Endothelial cell of umbilical vein (primary cell): ENCODE measurements at regions not wholly inside any gene's neighbourhood (a gene's known extent, or its start where the extent isn't known, plus 50 kb on each side); places are given as distances from the start of the nearest gene placed in this dataset.

ENCODE experiments used
- BruUV-seq: library from RNA; stranded (reverse); fragments of 400-500 nt; replicated peaks from 2 replicates; lab custom pipeline; 2021; lab: Mats Ljungman, UMichigan
- CTCF ChIA-PET: fragments of 300-600, 350-600 bp; sonication (Branson Sonifier 250); formaldehyde crosslinking; loops from one replicate; lab custom pipeline; 2021; ENCODE audit warnings: antibody characterized with exemption, inconsistent platforms; lab: Charles Lee
- POLR2A ChIA-PET: fragments of 300-600, 350-600 bp; sonication (Branson Sonifier 250); formaldehyde crosslinking; loops from one replicate; lab custom pipeline; 2021; ENCODE audit warnings: antibody characterized with exemption, inconsistent platforms; lab: Charles Lee
- DNase-seq: peaks from one replicate; pipeline ENCODE4 v3.0.0-alpha.2; 2011; ENCODE audit warnings: low read depth, low spot score
- FAIRE-seq: peaks from 2 replicates; lab custom pipeline; 2011; peaks lifted over from hg19 to GRCh38; lab: Jason Lieb, UNC
- H2AFZ ChIP-seq: 2 replicates; pipeline ENCODE4 v1.6.0; 2012; ENCODE audit warnings: low read depth, low read length, control low read depth, inconsistent platforms
- H3K27ac ChIP-seq: 2 replicates; pipeline ENCODE4 v1.5.1; 2011; ENCODE audit warnings: low read depth, mild to moderate bottlenecking, control low read depth, low read length, moderate library complexity; ENCODE audit not compliant: insufficient read depth
- H3K27me3 ChIP-seq, 2 experiments: 2 replicates each; pipeline versions ENCODE4 v1.6.0 to v1.6.1; 2011; ENCODE audit warnings: low read length in 2 of 2, mixed read lengths in 1 of 2; ENCODE audit not compliant: control insufficient read depth in 2 of 2, insufficient read depth in 2 of 2
- H3K36me3 ChIP-seq, 2 experiments: 2 replicates in 1 of 2; 3 replicates in 1 of 2; pipeline ENCODE4 v1.5.1; 2011; ENCODE audit warnings: low read length in 2 of 2, mild to moderate bottlenecking in 1 of 2, moderate library complexity in 1 of 2; ENCODE audit not compliant: control insufficient read depth in 2 of 2, insufficient read depth in 2 of 2; ENCODE audit errors: extremely low read depth in 1 of 2
- H3K4me1 ChIP-seq: 3 replicates; pipeline ENCODE4 v1.5.1; 2011; ENCODE audit warnings: mild to moderate bottlenecking, low read length; ENCODE audit not compliant: control insufficient read depth, insufficient read depth; ENCODE audit errors: extremely low read depth
- H3K4me2 ChIP-seq: 2 replicates; pipeline ENCODE4 v1.6.1; 2011; ENCODE audit warnings: low read length, control low read depth, mixed read lengths; ENCODE audit not compliant: insufficient read depth
- H3K4me3 ChIP-seq, 3 experiments: fragments of 200-600 bp in 1 of 3; sonication (generic), shearing (Covaris generic) in 1 of 3; replicated peaks in 1 of 3; 2 replicates each; pipeline ENCODE4 v1.5.1; 2011 to 2016; ENCODE audit warnings: control low read depth in 3 of 3, low read length in 3 of 3, mild to moderate bottlenecking in 2 of 3, inconsistent platforms in 1 of 3, low read depth in 1 of 3, moderate library complexity in 1 of 3; ENCODE audit not compliant: insufficient read depth in 1 of 3
- H3K79me2 ChIP-seq: 2 replicates; pipeline ENCODE4 v1.6.0; 2012; ENCODE audit warnings: low read length, inconsistent platforms; ENCODE audit not compliant: control insufficient read depth, insufficient read depth
- H3K9ac ChIP-seq: replicated peaks from 2 replicates; pipeline ENCODE3; 2011; ENCODE audit warnings: low read length, control low read depth; ENCODE audit not compliant: insufficient read depth; ENCODE audit errors: extremely low read depth
- H3K9me1 ChIP-seq: replicated peaks from 3 replicates; pipeline ENCODE4 v1.6.0; 2011; ENCODE audit warnings: mild to moderate bottlenecking, low read length; ENCODE audit not compliant: control insufficient read depth, insufficient read depth; ENCODE audit errors: extremely low read depth
- H3K9me3 ChIP-seq: replicated peaks from 2 replicates; pipeline ENCODE4 v1.5.1; 2012; ENCODE audit warnings: low read length, inconsistent platforms; ENCODE audit not compliant: control insufficient read depth, insufficient read depth
- H4K20me1 ChIP-seq: replicated peaks from 2 replicates; pipeline ENCODE3; 2011; ENCODE audit warnings: mild to moderate bottlenecking, low read length; ENCODE audit not compliant: control insufficient read depth, insufficient read depth; ENCODE audit errors: extremely low read depth
- CTCF ChIP-seq, 2 donors: IDR thresholded peaks; 1 replicate in 1 of 2; 2 replicates in 1 of 2; pipeline ENCODE4 v1.5.1; 2011; ENCODE audit warnings: low read length in 2 of 2, mild to moderate bottlenecking in 2 of 2, moderate library complexity in 2 of 2, control low read depth in 1 of 2, inconsistent platforms in 1 of 2, low read depth in 1 of 2; ENCODE audit not compliant: insufficient read depth in 1 of 2; ENCODE audit errors: extremely low read depth in 1 of 2
- EZH2 ChIP-seq: IDR thresholded peaks from 2 replicates; pipeline ENCODE4 v1.6.1; 2012; ENCODE audit warnings: borderline replicate concordance, low read depth, mild to moderate bottlenecking, moderate library complexity, low read length, inconsistent platforms; ENCODE audit not compliant: severe bottlenecking
- FOS ChIP-seq: IDR thresholded peaks from 2 replicates; pipeline ENCODE4 v1.6.1; 2011; ENCODE audit warnings: mild to moderate bottlenecking, low read length, moderate library complexity, borderline replicate concordance; ENCODE audit not compliant: insufficient read depth
- GATA2 ChIP-seq: IDR thresholded peaks from 2 replicates; pipeline ENCODE4 v1.7.0; 2011; ENCODE audit warnings: low read depth, mild to moderate bottlenecking, moderate library complexity, mixed read lengths, low read length; ENCODE audit not compliant: insufficient read length, insufficient read depth
- JUN ChIP-seq: IDR thresholded peaks from 2 replicates; pipeline ENCODE4 v1.6.1; 2011; ENCODE audit warnings: borderline replicate concordance, low read depth; ENCODE audit not compliant: insufficient read length, insufficient read depth
- MAX ChIP-seq: IDR thresholded peaks from 2 replicates; pipeline ENCODE4 v1.6.1; 2011; ENCODE audit not compliant: insufficient read depth, insufficient read length
- MYC ChIP-seq: IDR thresholded peaks from one replicate; pipeline ENCODE4 v1.6.1; 2011; ENCODE audit warnings: mild to moderate bottlenecking, low read depth, low read length
- POLR2A ChIP-seq: IDR thresholded peaks from 2 replicates; pipeline ENCODE4 v1.6.1; 2012; ENCODE audit warnings: low read depth, mild to moderate bottlenecking, control low read depth, low read length
- POLR2AphosphoS5 ChIP-seq: IDR thresholded peaks from 2 replicates; pipeline ENCODE4 v1.6.1; 2012; ENCODE audit warnings: low read depth, mild to moderate bottlenecking, control low read depth, low read length, moderate library complexity; ENCODE audit not compliant: insufficient read depth
- dilution Hi-C: fragments of 300-500 bp; cut with MboI; formaldehyde crosslinking; loops from one replicate; pipeline ENCODE4 v1.15.0; 2019; ENCODE audit warnings: low sequenced_read_pairs; ENCODE audit not compliant: extremely low pct_ligation_motif_present
- intact Hi-C: fragments of 100-400 bp; cut with micrococcal nuclease; formaldehyde crosslinking; loops from one replicate; pipeline ENCODE4 v1.10.0; 2022

GRCh38 chr17:15081008-15081407 is 184.1 kb downstream of the PMP22 start:
- Histone ChIP-seq H4K20me1 (no peaks in the 10 kb centered on the region), H3K79me2 (no peaks in the 10 kb centered on the region), H3K27ac (no peak overlapping the region), H3K4me2 (no peak overlapping the region), H3K4me3 (no peak overlapping the region), H3K27me3 (no peaks in the 10 kb centered on the region), H2AFZ (no peak overlapping the region), H3K9me1 (no peaks in the 10 kb centered on the region), H3K36me3 (no peaks in the 10 kb centered on the region), H3K4me1 (no peaks in the 10 kb centered on the region), H3K9ac (no peak overlapping the region), H3K9me3 (no peaks in the 10 kb centered on the region)
- CTCF ChIA-PET = no interaction called here
- dilution Hi-C loops = no loop called here
- no peak for FAIRE-seq
- TF ChIP-seq POLR2A (no peak), JUN (no peak), MAX (no peak), FOS (no peak), MYC (no peak), POLR2AphosphoS5 (no peak), EZH2 (no peak), GATA2 (no peak)
- intact Hi-C loops = no loop called here
- POLR2A ChIA-PET = no interaction called here
- DNase-seq = no peak
- no TSS peak for BruUV-seq

- ChIA-PET POLR2A (no interaction called here), CTCF (no interaction called here)
- Histone ChIP-seq H3K4me1 (no peaks in the 10 kb centered on the region), H3K9me3 (no peaks in the 10 kb centered on the region), H3K9ac (no peak overlapping the region), H3K9me1 (no peaks in the 10 kb centered on the region), H3K36me3 (no peaks in the 10 kb centered on the region), H3K79me2 (no peaks in the 10 kb centered on the region), H3K27me3 (no peaks in the 10 kb centered on the region), H4K20me1 (no peaks in the 10 kb centered on the region), H2AFZ (no peak overlapping the region), H3K4me3 (no peak overlapping the region), H3K4me2 (no peak overlapping the region), H3K27ac (no peak overlapping the region)
- intact Hi-C loops = no loop called here
- no peak for TF ChIP-seq POLR2A
- TF ChIP-seq JUN = no peak
- TF ChIP-seq MYC = no peak
- no peak for TF ChIP-seq POLR2AphosphoS5
- TF ChIP-seq MAX = no peak
- no peak for TF ChIP-seq FOS
- TF ChIP-seq EZH2 = no peak
- TF ChIP-seq GATA2 = no peak
- no peak for TF ChIP-seq CTCF (IDR thresholded peaks at IDR 0.05; ENCODE audit: extremely low read depth in 1 of 2, insufficient read depth in 1 of 2, low read depth in 1 of 2, low read length in 2 of 2)
- dilution Hi-C loops = no loop called here
- no TSS peak for BruUV-seq
- DNase-seq (no peak), FAIRE-seq (no peak)
Observed at GRCh38 chr17:15078570-15078969, 186.6 kb downstream of the PMP22 start.
